ENCODE measurements at regions not wholly inside any gene's neighbourhood (a gene's known extent, or its start where the extent isn't known, plus 50 kb on each side); places are given as distances from the start of the nearest gene placed in this dataset.

GRCh38 chr12:54700301-54700700 lies 52.1 kb upstream of the DCD start:
- TF ChIP-seq CTCF (IDR thresholded peaks at IDR 0.05) = no peak
- Histone ChIP-seq H3K9me3 (no peaks in the 10 kb centered on the region), H3K36me3 (no peaks in the 10 kb centered on the region), H3K4me1 (ENCODE audit: control insufficient read depth in 1 of 2, insufficient read depth in 1 of 2, low read depth in 1 of 2, low read length in 1 of 2) (no peaks in the 10 kb centered on the region), H3K27ac (no peak overlapping the region), H3K4me3 (ENCODE audit: low read depth in 1 of 2, low read length in 1 of 2) (no peak overlapping the region), H3K27me3 (peaks cover 14% of the 10 kb centered on the region)

Data from neutrophil (primary cell).